ENCODE measurements at regions not wholly inside any gene's neighbourhood (a gene's known extent, or its start where the extent isn't known, plus 50 kb on each side); places are given as distances from the start of the nearest gene placed in this dataset.
"Not testable (repeated sequence)": the region's sequence is repeated elsewhere in the genome, so short reads cannot be mapped to it uniquely, and the experiment has no call there.

DNA sequence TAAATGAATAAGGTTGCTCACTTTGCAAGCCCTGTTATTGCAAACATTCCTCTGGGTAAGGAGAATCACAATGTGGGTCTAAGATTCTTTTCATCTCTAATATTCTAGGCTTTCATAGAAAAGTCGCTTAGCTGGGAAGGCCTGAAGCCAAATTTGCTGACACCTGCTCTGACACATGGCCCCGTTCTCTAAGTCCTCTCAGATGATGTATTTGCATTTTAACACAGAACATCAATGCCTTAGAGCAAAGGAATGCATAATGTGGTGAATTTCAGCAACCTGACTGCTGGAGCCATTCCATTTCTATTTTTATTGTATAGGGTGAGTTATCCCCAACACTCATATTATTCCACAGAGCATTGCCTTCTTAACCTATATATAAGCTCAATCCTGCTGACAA, 682.1 kb upstream of the NRP1 start:
- 56 to 75% methylated on average over 2 of the region's 2 CpGs for WGBS, 2 donors (ENCODE audit: low coverage in 1 of 2)
- H3K9me3 ChIP-seq = no peaks in the 10 kb centered on the region
- H3K4me1 ChIP-seq = no peaks in the 10 kb centered on the region

DNA sequence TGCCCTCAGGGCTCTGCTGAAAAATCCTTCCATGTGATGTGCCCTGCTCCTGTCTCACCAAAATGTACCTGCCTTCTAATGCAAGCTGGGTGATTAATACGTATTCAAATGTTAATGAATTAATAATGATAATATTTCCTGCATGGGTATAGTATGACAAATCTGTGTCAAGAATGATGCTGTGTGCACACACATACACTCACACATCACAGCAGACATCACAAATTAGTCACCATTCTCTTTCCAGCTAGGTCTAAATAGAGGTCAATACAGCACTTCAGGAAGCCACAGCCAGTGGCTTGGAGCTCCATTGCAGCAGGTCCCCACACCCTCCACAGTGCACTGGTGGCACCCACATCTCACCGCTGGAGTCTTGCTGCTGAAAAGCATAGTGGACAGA, 681.2 kb upstream of the NRP1 start:
- no peak overlapping the region for H3K27ac ChIP-seq
- 80 to 94% methylated on average over 1 to 2 of the region's 2 CpGs for WGBS, 2 donors (ENCODE audit: low coverage in 1 of 2)
- H3K4me1 ChIP-seq = no peaks in the 10 kb centered on the region
- H3K36me3 ChIP-seq = no peaks in the 10 kb centered on the region
- ATAC-seq = no peak
- no peak overlapping the region for H3K4me3 ChIP-seq
- no peaks in the 10 kb centered on the region for H3K27me3 ChIP-seq
- TF ChIP-seq, protein P1, sequence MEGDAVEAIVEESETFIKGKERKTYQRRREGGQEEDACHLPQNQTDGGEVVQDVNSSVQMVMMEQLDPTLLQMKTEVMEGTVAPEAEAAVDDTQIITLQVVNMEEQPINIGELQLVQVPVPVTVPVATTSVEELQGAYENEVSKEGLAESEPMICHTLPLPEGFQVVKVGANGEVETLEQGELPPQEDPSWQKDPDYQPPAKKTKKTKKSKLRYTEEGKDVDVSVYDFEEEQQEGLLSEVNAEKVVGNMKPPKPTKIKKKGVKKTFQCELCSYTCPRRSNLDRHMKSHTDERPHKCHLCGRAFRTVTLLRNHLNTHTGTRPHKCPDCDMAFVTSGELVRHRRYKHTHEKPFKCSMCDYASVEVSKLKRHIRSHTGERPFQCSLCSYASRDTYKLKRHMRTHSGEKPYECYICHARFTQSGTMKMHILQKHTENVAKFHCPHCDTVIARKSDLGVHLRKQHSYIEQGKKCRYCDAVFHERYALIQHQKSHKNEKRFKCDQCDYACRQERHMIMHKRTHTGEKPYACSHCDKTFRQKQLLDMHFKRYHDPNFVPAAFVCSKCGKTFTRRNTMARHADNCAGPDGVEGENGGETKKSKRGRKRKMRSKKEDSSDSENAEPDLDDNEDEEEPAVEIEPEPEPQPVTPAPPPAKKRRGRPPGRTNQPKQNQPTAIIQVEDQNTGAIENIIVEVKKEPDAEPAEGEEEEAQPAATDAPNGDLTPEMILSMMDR (IDR thresholded peaks at IDR 0.05) = no peak
- TF ChIP-seq EP300 (IDR thresholded peaks at IDR 0.05) (no peak), POLR2AphosphoS5 (IDR thresholded peaks at IDR 0.05) (no peak), POLR2A (IDR thresholded peaks at IDR 0.05) (no peak)
- H3K9me3 ChIP-seq = no peaks in the 10 kb centered on the region

More for the DNA sequence above, 682.1 kb upstream of the NRP1 start:
- no peak for ATAC-seq
- TF ChIP-seq POLR2AphosphoS5 (IDR thresholded peaks at IDR 0.05) (no peak), EP300 (IDR thresholded peaks at IDR 0.05) (no peak), POLR2A (IDR thresholded peaks at IDR 0.05) (no peak)
- TF ChIP-seq, protein P1 (IDR thresholded peaks at IDR 0.05) = no peak
- Histone ChIP-seq H3K36me3 (no peaks in the 10 kb centered on the region), H3K27me3 (no peaks in the 10 kb centered on the region), H3K4me3 (no peak overlapping the region), H3K27ac (no peak overlapping the region)

DNA sequence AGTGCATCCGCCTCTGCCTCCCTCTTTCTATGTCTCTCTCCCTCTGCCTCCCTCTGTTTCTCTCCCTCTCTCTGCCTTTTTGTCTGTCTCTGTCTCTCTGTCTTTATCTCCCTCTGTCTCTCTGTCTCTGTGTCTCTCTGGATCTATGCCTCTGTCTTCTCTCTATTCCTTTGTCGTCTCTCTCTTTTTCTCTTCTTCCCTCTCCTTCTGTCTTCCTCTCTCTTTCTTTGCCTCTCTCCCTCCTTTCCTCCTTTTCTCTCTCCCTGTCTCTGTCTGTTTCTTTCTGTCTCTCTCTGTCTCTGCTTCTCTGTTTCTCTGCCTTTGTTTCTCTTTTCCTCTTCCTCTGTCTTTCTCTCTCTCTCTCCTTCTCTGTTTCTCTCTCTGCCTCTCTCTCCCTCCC, 678.8 kb upstream of the NRP1 start:
- H3K4me1 ChIP-seq = no peaks in the 10 kb centered on the region
- H3K27ac ChIP-seq = no peak overlapping the region
- no peaks in the 10 kb centered on the region for H3K27me3 ChIP-seq
- no peak for ATAC-seq
- 97 to 100% methylated on average over 2 of the region's 2 CpGs for WGBS, 2 donors (ENCODE audit: low coverage in 1 of 2)
- H3K36me3 ChIP-seq = no peaks in the 10 kb centered on the region
- no peak overlapping the region for H3K4me3 ChIP-seq
- no peaks in the 10 kb centered on the region for H3K9me3 ChIP-seq
- TF ChIP-seq POLR2AphosphoS5 (IDR thresholded peaks at IDR 0.05) = no peak
- TF ChIP-seq POLR2A (IDR thresholded peaks at IDR 0.05) = no peak
- no peak for TF ChIP-seq EP300 (IDR thresholded peaks at IDR 0.05)
- TF ChIP-seq, protein P1 (IDR thresholded peaks at IDR 0.05) = no peak

GRCh38 chr10:34010891-34011290, 676.4 kb upstream of the NRP1 start:
- H3K36me3 ChIP-seq = no peaks in the 10 kb centered on the region
- H3K27me3 ChIP-seq = no peaks in the 10 kb centered on the region
- ATAC-seq = no peak
- WGBS, 2 donors (ENCODE audit: low coverage in 1 of 2) = 63 to 75% methylated on average over 1 to 2 of the region's 2 CpGs
- no peak overlapping the region for H3K4me3 ChIP-seq
- H3K4me1 ChIP-seq = no peaks in the 10 kb centered on the region
- H3K9me3 ChIP-seq = no peaks in the 10 kb centered on the region
- TF ChIP-seq POLR2AphosphoS5 (IDR thresholded peaks at IDR 0.05) = no peak
- no peak for TF ChIP-seq POLR2A (IDR thresholded peaks at IDR 0.05)
- TF ChIP-seq, protein P1 (IDR thresholded peaks at IDR 0.05) = no peak
- TF ChIP-seq EP300 (IDR thresholded peaks at IDR 0.05) = no peak
- H3K27ac ChIP-seq = no peak overlapping the region

DNA sequence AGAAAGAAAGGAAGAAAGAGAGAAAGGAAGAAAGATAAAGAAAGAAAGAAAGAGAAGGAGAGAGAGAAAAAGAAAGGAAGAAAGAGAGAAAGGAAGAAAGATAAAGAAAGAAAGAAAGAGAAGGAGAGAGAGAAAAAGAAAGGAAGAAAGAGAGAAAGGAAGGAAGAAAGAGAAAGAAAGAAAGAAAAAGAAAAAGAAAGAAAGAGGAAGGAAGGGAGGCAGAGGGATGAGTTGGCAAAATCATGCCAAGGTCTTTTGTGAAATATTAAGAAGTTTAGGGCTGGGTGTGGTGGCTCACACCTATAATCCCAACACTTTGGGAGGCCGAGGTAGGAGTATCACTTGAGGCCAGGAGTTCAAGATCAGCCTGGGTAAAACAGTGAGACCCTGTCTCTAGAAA, 675.8 kb upstream of the NRP1 start:
- H3K27me3 ChIP-seq, H3K9me3 ChIP-seq, H3K4me3 ChIP-seq, H3K4me1 ChIP-seq, H3K27ac ChIP-seq, H3K36me3 ChIP-seq, ATAC-seq: not testable (repeated sequence)
- 67 to 86% methylated on average over 1 of the region's 1 CpG for WGBS, 2 donors (ENCODE audit: low coverage in 1 of 2)

GRCh38 chr10:34008656-34009055, 674.2 kb upstream of the NRP1 start:
- WGBS, 2 donors (ENCODE audit: low coverage in 1 of 2) = 100% methylated on average over 1 of the region's 1 CpG
- Histone ChIP-seq H3K36me3 (no peaks in the 10 kb centered on the region), H3K27ac (no peak overlapping the region), H3K27me3 (no peaks in the 10 kb centered on the region), H3K4me1 (no peaks in the 10 kb centered on the region), H3K4me3 (no peak overlapping the region), H3K9me3 (no peaks in the 10 kb centered on the region)
- no peak for ATAC-seq
- TF ChIP-seq, protein P1 (IDR thresholded peaks at IDR 0.05) = no peak
- TF ChIP-seq POLR2AphosphoS5 (IDR thresholded peaks at IDR 0.05) = no peak
- no peak for TF ChIP-seq POLR2A (IDR thresholded peaks at IDR 0.05)
- no peak for TF ChIP-seq EP300 (IDR thresholded peaks at IDR 0.05)
